ENCODE measurements at regions not wholly inside any gene's neighbourhood (a gene's known extent, or its start where the extent isn't known, plus 50 kb on each side); places are given as distances from the start of the nearest gene placed in this dataset.

DNA sequence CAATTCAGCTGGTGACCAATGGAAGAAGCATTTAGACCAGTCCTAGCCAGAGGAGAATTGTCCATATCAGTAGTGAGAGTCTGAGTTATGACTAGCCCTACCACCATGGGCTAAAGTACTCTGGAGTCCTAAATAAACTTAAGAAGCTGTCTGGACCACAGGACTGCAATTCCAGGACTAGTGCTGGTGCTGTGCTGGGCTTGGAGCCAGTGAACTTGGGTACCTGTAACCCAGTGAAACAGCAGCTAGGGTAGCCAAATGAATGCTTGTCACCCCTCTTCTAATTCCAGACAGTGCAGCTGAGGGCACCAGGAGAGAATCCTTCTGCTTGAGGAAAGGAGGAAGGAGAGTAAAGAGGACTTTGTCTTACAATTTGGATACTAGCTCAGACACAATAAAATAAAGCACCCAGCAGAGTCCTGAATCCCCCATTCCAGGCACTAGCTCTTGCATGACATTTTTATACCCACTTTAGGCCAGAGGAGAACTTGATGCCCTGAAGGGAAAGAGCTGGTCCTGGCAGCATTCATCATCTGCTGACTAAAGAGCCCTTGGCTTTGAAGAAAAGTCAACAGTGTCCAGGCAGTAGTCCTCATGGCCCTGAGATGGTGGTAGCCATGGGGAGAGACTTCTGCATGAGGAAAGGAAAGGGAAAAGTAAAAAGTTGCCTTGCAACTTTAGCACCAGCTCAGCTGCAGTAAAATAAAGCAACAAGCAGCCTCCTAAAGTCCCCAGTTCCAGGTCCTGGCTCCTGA, 2675.7 kb downstream of the PCDH7 start:
- TF ChIP-seq, protein P1, sequence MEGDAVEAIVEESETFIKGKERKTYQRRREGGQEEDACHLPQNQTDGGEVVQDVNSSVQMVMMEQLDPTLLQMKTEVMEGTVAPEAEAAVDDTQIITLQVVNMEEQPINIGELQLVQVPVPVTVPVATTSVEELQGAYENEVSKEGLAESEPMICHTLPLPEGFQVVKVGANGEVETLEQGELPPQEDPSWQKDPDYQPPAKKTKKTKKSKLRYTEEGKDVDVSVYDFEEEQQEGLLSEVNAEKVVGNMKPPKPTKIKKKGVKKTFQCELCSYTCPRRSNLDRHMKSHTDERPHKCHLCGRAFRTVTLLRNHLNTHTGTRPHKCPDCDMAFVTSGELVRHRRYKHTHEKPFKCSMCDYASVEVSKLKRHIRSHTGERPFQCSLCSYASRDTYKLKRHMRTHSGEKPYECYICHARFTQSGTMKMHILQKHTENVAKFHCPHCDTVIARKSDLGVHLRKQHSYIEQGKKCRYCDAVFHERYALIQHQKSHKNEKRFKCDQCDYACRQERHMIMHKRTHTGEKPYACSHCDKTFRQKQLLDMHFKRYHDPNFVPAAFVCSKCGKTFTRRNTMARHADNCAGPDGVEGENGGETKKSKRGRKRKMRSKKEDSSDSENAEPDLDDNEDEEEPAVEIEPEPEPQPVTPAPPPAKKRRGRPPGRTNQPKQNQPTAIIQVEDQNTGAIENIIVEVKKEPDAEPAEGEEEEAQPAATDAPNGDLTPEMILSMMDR (IDR thresholded peaks at IDR 0.05; ENCODE audit: poor library complexity): no peak
- TF ChIP-seq EZH2 (IDR thresholded peaks at IDR 0.05; ENCODE audit: borderline replicate concordance): no peak
